Erythroblast (primary cell): ENCODE measurements at regions not wholly inside any gene's neighbourhood (a gene's known extent, or its start where the extent isn't known, plus 50 kb on each side); places are given as distances from the start of the nearest gene placed in this dataset.
"Not testable (repeated sequence)": the region's sequence is repeated elsewhere in the genome, so short reads cannot be mapped to it uniquely, and the experiment has no call there.

Source experiments
- DNase-seq, 2 experiments: peaks; one replicate each; lab custom pipeline; 2025; lab: John Stamatoyannopoulos, UW
- GATA1 ChIP-seq: IDR thresholded peaks from 2 replicates; pipeline ENCODE4 v1.6.1; 2011; ENCODE audit warnings: low read depth, mild to moderate bottlenecking, control low read depth, low read length, moderate library complexity
- POLR2A ChIP-seq: IDR thresholded peaks from 2 replicates; pipeline ENCODE4 v1.6.1; 2011; ENCODE audit warnings: mild to moderate bottlenecking, low read length

DNA sequence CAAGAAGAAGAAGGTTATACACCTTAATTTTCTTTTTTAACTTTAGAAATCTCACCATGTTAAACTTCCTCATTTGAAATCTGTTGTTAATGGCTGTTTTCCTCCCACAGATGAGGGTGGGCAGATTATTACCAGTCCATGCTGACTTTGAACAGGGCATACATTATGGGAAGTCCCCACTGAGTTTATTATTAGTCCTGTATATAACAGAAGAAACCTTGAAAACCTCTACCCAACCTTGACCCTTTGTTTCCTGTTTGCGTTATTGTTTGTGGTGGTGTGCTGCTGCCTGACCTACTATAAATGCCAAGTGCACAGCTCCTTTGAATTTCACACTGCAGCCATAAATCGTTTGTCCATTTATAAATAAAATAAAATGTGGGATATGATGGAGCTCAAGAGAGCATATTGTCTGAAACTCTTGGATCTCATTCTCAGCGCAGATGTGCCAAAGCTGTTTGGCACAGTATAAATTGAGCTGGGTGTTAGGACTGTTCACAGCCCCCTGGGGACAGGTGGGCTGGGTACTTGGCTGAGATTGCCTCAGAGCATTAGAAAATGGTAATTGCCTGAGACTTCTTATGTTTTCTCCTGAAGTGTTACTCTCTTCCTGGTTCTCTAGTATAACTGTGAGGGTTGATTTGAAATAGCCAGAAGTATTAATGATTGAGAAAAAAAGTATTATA, 139.6 kb downstream of the SPATA31D1 start:
- TF ChIP-seq GATA1: no peak
- no peak for TF ChIP-seq POLR2A
- DNase-seq: no peak

GRCh38 chr9:82129708-82130107, 141.1 kb downstream of the SPATA31D1 start:
- TF ChIP-seq GATA1 (no peak), POLR2A (no peak)
- DNase-seq: no peak

- TF ChIP-seq POLR2A: no peak
- TF ChIP-seq GATA1: no peak
- no peak for DNase-seq
Measured at GRCh38 chr9:82130331-82131042, 141.9 kb downstream of the SPATA31D1 start.

GRCh38 chr9:82131072-82131471, 142.5 kb downstream of the SPATA31D1 start:
- TF ChIP-seq POLR2A (no peak), GATA1 (no peak)
- no peak for DNase-seq

- TF ChIP-seq POLR2A: no peak
- TF ChIP-seq GATA1: no peak
- DNase-seq: no peak
Measured at GRCh38 chr9:82132024-82132423, 143.5 kb downstream of the SPATA31D1 start.

DNA sequence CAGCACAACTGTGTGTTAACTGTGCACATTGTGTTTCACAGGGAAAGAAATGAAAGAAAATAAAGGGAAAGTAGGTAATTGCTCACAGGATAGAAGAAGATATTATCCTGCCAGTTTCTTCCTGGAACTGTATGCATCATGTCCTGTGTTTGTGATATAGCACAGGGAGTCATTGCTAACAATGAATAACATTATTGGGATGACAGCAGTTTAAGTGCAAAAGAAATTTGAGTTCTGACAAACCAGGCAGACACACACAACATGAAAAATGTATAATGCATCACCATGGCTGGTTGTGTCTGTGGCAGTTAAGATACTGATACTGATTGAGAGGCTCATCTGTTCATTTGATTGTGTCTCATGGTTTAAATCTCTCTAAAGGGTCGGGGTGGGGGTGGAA, 145.4 kb downstream of the SPATA31D1 start:
- TF ChIP-seq POLR2A (no peak), GATA1 (no peak)
- DNase-seq: no peak

DNA sequence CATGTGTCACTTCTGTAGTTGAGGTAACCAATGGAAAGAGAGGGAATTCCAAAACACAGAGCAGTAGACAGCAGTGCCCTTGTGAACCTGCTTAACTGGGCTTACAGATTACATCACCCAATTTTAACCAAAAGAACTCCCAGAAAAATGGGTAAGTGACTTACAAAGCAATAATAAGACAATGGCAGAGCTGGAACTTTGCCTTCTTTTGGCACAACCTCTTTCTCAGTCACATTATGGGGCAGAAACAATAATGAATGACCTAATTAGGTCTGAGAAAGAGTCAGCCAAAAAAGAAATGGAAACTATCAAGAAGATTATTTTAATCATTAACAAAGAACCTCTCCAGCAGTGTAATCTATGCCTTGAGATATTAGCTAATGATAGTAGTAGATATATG, 146.5 kb downstream of the SPATA31D1 start:
- DNase-seq: no peak
- no peak for TF ChIP-seq POLR2A

DNA sequence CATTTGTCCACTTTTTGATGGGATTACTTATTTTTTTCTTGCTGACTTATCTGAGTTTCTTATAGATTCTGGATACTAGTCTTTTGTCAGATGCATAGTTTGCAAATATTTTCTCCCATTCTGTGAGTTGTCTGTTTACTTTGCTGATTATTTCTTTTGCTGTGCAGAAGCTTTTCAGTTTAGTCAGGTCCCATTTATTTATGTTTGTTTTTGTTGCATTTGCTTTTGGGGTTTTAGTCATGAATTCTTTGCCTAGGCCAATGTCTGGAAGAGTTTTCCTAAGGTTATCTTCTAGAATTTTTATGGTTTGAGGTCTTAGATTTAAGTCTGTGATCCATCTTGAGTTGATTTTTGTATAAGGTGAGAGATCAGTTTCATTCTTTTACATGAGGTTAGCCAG, 149.5 kb downstream of the SPATA31D1 start:
- DNase-seq: not testable (repeated sequence)

GRCh38 chr9:82140471-82140870, 151.9 kb downstream of the SPATA31D1 start:
- no peak for TF ChIP-seq POLR2A
- TF ChIP-seq GATA1: no peak
- no peak for DNase-seq

DNA sequence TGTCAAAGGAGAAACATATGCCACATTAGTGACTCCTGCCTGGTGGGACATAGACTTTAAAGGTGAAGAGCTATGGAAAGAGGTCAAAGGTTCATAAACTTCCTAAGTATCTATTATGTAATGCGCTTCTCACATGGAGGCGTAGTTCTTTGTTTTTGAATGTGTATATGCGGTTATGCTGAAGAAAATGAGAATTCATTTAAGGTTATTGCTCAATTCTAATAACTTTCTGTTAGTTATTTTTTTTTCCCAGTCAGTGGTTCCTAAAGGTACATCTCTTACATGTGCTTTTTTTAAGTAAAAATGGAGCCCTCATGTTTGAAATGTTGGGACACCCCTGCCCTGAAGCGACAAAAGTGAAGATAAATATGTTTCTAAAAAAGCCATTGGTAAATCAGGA, 156.2 kb downstream of the SPATA31D1 start:
- no peak for DNase-seq
- TF ChIP-seq GATA1 (no peak), POLR2A (no peak)

DNA sequence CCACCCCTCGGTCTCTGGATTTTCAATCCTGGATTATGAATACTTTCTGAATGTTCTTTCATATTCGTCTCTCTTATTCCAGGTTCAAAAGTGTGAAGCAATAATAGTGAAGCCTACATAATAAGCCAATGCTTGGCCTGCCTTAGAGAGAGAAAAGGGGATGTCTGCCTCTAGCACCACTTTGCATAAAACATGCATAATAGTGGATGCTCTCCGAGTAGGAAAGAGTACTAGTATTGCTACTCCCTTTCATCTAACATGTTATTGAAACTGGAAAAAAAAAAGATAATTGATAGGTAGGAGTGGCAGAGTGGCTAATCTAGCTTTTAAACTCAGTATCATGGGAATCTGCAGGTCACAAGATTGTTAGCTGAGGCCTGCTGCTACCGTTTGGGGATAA, 158.1 kb downstream of the SPATA31D1 start:
- DNase-seq: no peak
- TF ChIP-seq GATA1 (no peak), POLR2A (no peak)

DNA sequence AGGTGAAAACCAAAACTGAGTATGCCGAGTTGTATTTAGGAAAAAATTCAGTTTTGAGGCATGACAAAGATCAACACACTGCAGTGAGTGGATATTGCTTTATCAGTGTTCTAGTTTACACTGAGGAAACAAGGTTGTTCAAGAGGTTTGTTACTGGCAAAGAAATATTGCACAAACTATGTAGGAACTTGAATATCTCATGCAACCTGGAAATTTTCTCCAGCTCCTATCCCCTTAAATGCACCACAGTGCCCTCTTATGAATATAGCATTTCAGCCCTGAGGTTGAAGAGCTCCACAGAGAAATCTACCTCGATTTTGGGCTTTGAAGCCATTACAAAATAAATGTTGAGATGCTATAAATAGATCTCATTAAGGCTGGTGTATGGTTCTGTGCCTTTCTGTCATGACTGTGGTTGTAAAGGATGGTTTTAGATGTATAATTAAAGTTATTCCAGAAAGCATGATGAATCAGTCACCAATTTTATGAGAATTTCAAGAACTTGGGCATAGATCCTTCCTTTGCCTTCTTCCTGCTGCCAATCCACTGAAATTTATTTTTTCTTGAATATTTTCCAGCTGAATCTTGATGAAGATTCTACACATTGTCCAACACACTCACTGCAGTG, 159.3 kb downstream of the SPATA31D1 start:
- DNase-seq: no peak
- TF ChIP-seq POLR2A (no peak), GATA1 (no peak)

DNA sequence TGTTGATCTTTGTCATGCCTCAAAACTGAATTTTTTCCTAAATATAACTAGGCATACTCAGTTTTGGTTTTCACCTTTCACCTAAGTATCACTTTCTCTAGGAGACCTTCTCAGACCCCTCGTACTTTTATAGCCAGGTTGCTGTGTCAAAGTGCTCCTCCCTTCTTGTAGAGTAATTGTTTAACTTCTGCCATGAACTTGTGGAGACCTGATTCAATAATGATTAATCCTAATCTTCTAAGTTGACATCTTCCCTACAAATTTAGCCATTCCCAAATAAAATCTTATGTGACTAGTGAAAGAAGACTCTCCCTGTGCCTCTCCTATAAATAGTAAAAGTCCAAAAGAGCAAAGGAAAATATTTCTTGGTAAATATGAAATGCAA, 159.8 kb downstream of the SPATA31D1 start:
- TF ChIP-seq POLR2A (no peak), GATA1 (no peak)
- DNase-seq: no peak

GRCh38 chr9:82148901-82149461, 160.4 kb downstream of the SPATA31D1 start:
- DNase-seq: no peak

More at GRCh38 chr9:82148901-82149461, 160.4 kb downstream of the SPATA31D1 start:
- TF ChIP-seq GATA1 (no peak), POLR2A (no peak)
